ENCODE measurements at regions not wholly inside any gene's neighbourhood (a gene's known extent, or its start where the extent isn't known, plus 50 kb on each side); places are given as distances from the start of the nearest gene placed in this dataset.
"Not testable (repeated sequence)": the region's sequence is repeated elsewhere in the genome, so short reads cannot be mapped to it uniquely, and the experiment has no call there.

GRCh38 chr2:14899621-14900414 is 267.3 kb downstream of the LRATD1 start:
- intact Hi-C loops (cut with DNase I), result no loop called here

GRCh38 chr2:14901737-14902136 is 269.2 kb downstream of the LRATD1 start:
- intact Hi-C loops (cut with DNase I), result no loop called here
- no peak for DNase-seq

More at GRCh38 chr2:14899621-14900414, 267.3 kb downstream of the LRATD1 start:
- DNase-seq, result no peak

GRCh38 chr2:14902953-14903352 is 270.4 kb downstream of the LRATD1 start:
- intact Hi-C loops (cut with DNase I), result no loop called here
- no peak for DNase-seq

- intact Hi-C loops (cut with DNase I), result no loop called here
- DNase-seq, result peak in 17 of 42 donors; percentile 7 to 66 (median 30)
Observed at GRCh38 chr2:14903709-14904374, 271.3 kb downstream of the LRATD1 start.

GRCh38 chr2:14904378-14904777 is 271.9 kb downstream of the LRATD1 start:
- intact Hi-C loops (cut with DNase I); DNase-seq: not testable (repeated sequence)

GRCh38 chr2:14905571-14905970 is 273.1 kb downstream of the LRATD1 start:
- no peak for DNase-seq
- intact Hi-C loops (cut with DNase I), result no loop called here

- DNase-seq, result no peak
- intact Hi-C loops (cut with DNase I), result no loop called here
Observed at GRCh38 chr2:14907014-14907612, 274.6 kb downstream of the LRATD1 start.

GRCh38 chr2:14909795-14910194 is 277.3 kb downstream of the LRATD1 start:
- intact Hi-C loops (cut with DNase I), result no loop called here
- DNase-seq, result no peak

- intact Hi-C loops (cut with DNase I), result no loop called here
- no peak for DNase-seq
Observed at GRCh38 chr2:14910654-14911053, 278.1 kb downstream of the LRATD1 start.

GRCh38 chr2:14915983-14916382 is 283.5 kb downstream of the LRATD1 start:
- intact Hi-C loops (cut with DNase I), result no loop called here
- no peak for DNase-seq

- intact Hi-C loops (cut with DNase I), result no loop called here
- DNase-seq, result peak in 1 of 42 donors; percentile 40
Observed at GRCh38 chr2:14923820-14924580, 291.5 kb downstream of the LRATD1 start.

- intact Hi-C loops (cut with DNase I), result no loop called here
- peak in 13 of 42 donors; percentile 5 to 65 (median 27) for DNase-seq
Observed at GRCh38 chr2:14925471-14925870, 293.0 kb downstream of the LRATD1 start.

GRCh38 chr2:14927021-14927564 is 294.6 kb downstream of the LRATD1 start:
- intact Hi-C loops (cut with DNase I), result no loop called here
- DNase-seq, result no peak

GRCh38 chr2:14928056-14928455 is 295.5 kb downstream of the LRATD1 start:
- no peak for DNase-seq
- intact Hi-C loops (cut with DNase I), result no loop called here

- no peak for DNase-seq
- intact Hi-C loops (cut with DNase I), result no loop called here
Observed at GRCh38 chr2:14930441-14930840, 297.9 kb downstream of the LRATD1 start.

GRCh38 chr2:14932285-14932684 is 299.8 kb downstream of the LRATD1 start:
- no peak for DNase-seq
- intact Hi-C loops (cut with DNase I), result no loop called here

GRCh38 chr2:14933753-14934152 is 301.2 kb downstream of the LRATD1 start:
- intact Hi-C loops (cut with DNase I), result no loop called here
- no peak for DNase-seq

GRCh38 chr2:14936426-14936825 is 303.9 kb downstream of the LRATD1 start:
- no peak for DNase-seq
- intact Hi-C loops (cut with DNase I), result no loop called here

- intact Hi-C loops (cut with DNase I), result no loop called here
- DNase-seq, result no peak
Observed at GRCh38 chr2:14937336-14937735, 304.8 kb downstream of the LRATD1 start.

All from head of caudate nucleus (tissue), 42 donors.